ENCODE measurements at regions not wholly inside any gene's neighbourhood (a gene's known extent, or its start where the extent isn't known, plus 50 kb on each side); places are given as distances from the start of the nearest gene placed in this dataset.

- TF ChIP-seq POLR2A (IDR thresholded peaks at IDR 0.05) (no peak), CTCF (IDR thresholded peaks at IDR 0.05) (no peak)
Measured at GRCh38 chr3:78077842-78078241, 1037.9 kb downstream of the ROBO2 start.

Data from testis (tissue), 2 donors.